Heart left ventricle (tissue), 13 donors: ENCODE measurements at regions not wholly inside any gene's neighbourhood (a gene's known extent, or its start where the extent isn't known, plus 50 kb on each side); places are given as distances from the start of the nearest gene placed in this dataset.

Experiments used
- CTCF ChIP-seq, 12 donors: fragments of 200-600 bp; sonication (generic) in 4 of 12; IDR thresholded peaks; one replicate each; pipeline versions ENCODE4 v1.5.0 to v1.8.0; 2018 to 2022; ENCODE audit warnings: antibody characterized with exemption in 12 of 12, mild to moderate bottlenecking in 5 of 12
- POLR2A ChIP-seq, 2 donors: fragments of 450-650 bp; IDR thresholded peaks; one replicate each; pipeline ENCODE4 v1.6.1; 2017; ENCODE audit warnings: antibody characterized with exemption in 2 of 2, mild to moderate bottlenecking in 2 of 2, moderate library complexity in 2 of 2
- donor health status: ischemic (EF 13 %, LVEDD 7.1; RV severe dilation, severe dysfunction).
- donor health status: DM: no; HTN: yes; CAD: no.
- donor health status: DM: no; HTN: no; CAD: no.
- donor health status: ischemic (EF 25% LVEDD 6.9; RV normal size, moderate dysfunction).
- donor health status: ischemic (EF 25% LVEDD 5.7; RV mildly dilated, moderate dysfunction).
- donor health status: ischemic (EF 35%, LVEDD 5.7; RV mildly dilated, moderate dysfunction).
- donor health status: nonischemic (EF 11% LVEDD 7.7; RV severe dilation, severe dysfunction).
- donor health status: DM: yes; HTN: yes; CAD: no.
- donor health status: PGD.
- donor health status: ischemic (EF 29% LVEDD 5.4; RV normal size, mild dysfunction).
- donor health status: nonischemic (EF 23%, LVEDD 6.1; RV moderate dilation, normal function).

GRCh38 chr2:192292478-192292877 is 97.7 kb upstream of the TMEFF2 start:
- no peak for TF ChIP-seq CTCF (IDR thresholded peaks at IDR 0.05)
- no peak for TF ChIP-seq POLR2A (IDR thresholded peaks at IDR 0.05)
